GM18907 (cell line): ENCODE measurements at regions not wholly inside any gene's neighbourhood (a gene's known extent, or its start where the extent isn't known, plus 50 kb on each side); places are given as distances from the start of the nearest gene placed in this dataset.

Source experiments
- ATAC-seq: cut with Tn5 transposase; IDR thresholded peaks from one replicate; pipeline ENCODE4 v1.9.1; 2021; ENCODE audit warnings: mild to moderate bottlenecking, moderate library complexity; ENCODE audit not compliant: unreplicated experiment

DNA sequence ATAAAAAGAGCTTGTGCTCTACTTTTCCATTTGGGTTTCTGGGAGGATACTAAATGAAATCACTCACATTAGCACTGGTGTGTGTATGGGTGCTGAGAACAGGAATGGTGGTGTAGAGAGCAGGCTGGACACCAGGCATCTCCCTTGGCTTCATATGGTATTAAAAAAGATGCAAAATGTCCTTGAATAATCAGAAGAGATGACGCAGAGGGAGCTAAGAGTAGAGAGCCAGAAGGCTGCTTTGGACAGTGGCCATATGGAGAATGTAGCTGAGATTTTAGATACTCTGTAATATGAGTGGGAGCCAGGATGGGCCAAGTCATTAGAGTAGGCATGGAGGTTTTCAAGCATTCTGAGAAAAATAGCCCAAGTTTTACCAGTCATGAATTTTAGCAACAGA, 112.3 kb upstream of the ZRANB2 start:
- no peak for ATAC-seq

GRCh38 chr1:71191520-71191919, 110.7 kb upstream of the ZRANB2 start:
- ATAC-seq: no peak

DNA sequence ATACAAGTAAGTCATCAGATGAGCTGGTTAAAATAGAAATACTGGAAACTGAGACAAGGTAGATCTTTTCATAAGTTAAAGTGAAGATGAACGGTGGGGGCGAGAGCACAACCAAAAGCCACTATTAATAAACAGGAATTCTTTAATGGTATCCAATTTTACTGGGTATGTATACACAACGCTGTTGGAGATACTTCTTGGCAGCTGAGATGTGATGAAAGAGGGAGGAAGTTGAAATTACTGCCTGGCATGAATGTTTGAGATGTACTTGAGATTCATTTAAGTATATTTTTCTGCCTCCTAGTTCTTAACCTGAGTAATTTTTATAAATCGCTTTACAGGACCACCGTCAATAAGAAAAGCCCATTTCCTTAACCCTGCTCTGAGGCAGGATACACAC, 110.0 kb upstream of the ZRANB2 start:
- no peak for ATAC-seq

DNA sequence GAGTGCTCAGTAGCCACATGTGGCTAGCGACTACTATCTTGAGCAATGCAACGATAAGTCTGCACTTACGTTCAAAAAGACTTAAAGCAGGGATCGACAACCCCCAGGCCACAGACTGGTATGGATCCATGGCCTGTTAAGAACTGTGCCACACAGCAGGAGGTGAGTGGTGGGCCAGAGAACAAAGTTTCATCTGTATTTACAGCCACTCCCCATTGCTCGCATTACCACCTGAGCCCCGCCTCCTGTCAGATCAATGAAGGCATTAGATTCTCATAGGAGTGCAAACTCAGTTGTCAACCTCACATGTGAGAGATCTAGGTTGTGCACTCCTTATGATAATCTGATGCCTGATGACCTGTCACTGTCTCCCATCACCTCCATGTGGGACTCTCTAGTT, 103.6 kb upstream of the ZRANB2 start:
- no peak for ATAC-seq

- ATAC-seq: no peak
These were observed 99.2 kb upstream of the ZRANB2 start for GRCh38 chr1:71179997-71180396.

GRCh38 chr1:71170925-71171324, 90.1 kb upstream of the ZRANB2 start:
- ATAC-seq: no peak

DNA sequence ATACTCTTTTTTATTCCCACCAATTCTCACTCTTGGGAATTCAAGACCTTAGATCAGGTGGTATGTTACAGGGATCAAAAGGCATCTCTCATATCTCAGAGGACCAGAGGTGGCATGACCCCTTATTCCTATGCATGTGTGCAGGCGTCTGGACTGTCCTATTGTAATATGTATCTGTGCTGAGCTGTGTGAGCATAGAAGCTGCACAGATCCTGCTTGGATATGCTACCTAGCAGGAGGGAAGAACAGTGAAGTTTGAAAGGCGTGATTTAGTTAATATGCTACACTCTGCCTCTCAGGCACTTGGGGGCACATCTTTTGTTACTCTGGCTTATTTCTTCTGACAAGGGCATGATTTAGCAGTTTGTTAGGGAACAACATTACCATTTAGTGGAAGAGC, 86.7 kb upstream of the ZRANB2 start:
- no peak for ATAC-seq

GRCh38 chr1:71166178-71167173, 85.6 kb upstream of the ZRANB2 start:
- ATAC-seq: no peak

- ATAC-seq: no peak
These were observed 76.9 kb upstream of the ZRANB2 start for GRCh38 chr1:71157715-71158114.

- ATAC-seq: no peak
These were observed 76.3 kb upstream of the ZRANB2 start for GRCh38 chr1:71157151-71157550.

DNA sequence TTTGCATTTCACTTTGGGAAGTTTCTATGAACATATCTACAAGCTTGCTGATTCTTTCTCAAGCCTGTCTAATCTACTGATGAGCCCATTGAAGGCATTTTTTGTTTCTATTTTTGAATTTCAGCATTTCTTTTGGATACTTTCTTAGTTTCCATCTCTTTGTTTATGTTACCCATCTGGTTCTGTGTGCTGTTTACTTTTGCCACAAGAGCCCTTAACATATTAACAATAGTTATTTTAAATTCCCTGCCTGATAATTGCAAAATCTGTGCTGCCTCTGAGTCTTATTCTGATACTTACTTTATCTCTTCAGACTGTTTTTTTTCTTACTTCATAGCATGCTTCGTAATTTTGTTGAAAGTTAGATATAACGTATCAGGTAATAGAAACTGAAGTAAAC, 75.8 kb upstream of the ZRANB2 start:
- ATAC-seq: no peak

DNA sequence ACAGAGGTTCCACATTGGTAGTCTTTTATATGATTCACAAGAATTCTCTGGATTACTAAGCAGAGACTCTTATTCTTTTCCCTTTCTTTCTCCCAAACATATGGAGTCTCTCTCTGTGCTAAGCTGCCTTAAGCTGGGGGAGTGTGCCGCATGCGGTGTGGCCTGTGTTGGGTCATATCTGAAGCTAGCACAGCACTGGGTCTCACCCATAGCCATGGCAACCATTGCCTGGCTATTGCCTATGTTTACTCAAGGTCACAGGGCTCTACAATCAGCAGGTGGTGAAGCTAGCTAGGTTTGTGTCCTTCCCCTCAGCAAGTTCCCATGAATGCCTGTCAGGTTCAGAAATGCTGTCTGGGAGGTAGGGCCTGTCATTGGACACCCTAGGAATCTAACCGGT, 73.6 kb upstream of the ZRANB2 start:
- ATAC-seq: no peak

DNA sequence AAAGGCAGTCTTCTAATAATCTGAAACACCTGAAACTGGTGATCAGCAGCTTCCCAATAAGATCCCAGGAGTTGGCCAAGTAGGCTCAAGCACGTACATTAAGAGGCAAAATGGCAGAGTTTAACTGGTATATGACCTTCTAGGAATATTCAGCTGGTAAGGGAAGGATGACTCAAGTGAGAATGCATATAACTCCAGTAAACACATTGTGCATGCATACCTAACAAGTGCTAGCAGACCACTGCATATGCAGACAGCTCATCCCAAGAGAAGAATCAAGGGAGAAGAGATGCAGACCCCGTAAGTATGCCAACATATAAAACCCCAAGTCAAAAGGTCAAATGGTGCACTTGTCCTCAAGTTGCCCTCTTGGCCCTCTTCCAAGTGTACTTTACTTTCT, 73.0 kb upstream of the ZRANB2 start:
- no peak for ATAC-seq

DNA sequence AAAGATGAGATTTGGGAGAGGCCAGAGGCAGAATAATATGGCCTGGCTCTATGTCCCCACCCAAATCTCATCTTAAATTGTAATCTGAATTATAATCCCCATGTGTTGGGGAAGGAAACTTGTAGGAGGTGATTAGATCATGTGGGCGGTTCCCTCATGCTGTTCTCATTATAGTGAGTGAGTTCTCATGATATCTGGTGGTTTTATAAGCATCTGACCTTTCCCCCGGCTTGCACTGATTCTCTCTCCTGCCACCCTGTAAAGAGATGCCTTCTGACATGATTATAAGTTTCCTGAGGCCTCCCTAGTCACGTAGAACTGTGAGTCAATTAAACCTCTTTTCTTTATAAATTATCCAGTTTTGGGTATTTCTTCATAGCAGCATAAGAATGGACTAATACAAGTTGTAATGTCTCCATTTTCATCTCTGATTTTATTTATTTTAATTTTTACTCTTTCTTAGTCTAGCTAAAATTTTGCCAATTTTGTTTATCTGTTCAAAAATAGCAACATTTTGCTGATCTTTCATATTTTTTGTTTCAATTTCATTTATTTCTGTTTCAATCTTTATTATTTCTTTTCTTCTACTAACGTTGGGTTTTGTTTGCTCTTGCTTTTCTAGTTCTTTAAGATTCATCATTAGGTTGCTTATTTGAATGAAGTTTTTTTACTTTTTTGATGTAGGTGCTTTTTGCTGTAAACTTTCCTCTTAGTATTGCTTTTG, 67.0 kb upstream of the ZRANB2 start:
- no peak for ATAC-seq

DNA sequence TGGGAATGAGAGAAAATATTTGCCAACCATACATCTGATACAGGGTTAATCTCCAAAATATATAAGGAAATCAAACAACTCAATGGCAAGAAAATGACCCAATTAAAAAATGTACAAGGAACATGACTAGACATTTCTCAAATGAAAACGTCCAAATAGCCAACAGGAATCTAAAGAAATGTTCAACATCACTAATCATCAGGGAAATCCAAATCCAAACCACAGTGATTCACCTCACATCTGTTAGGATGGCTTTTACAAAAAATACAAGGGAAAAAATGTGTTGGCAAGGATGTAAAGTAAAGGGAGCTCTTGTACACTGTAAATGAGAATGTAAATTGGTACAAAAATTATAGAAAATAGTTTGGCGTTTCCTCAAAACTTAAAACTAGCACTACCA, 54.7 kb upstream of the ZRANB2 start:
- no peak for ATAC-seq
